C4-2B (cell line): ENCODE measurements at regions not wholly inside any gene's neighbourhood (a gene's known extent, or its start where the extent isn't known, plus 50 kb on each side); places are given as distances from the start of the nearest gene placed in this dataset.

ENCODE experiments used
- H3K27ac ChIP-seq: fragments of 450-650 bp; 2 replicates; pipeline ENCODE4 v1.5.1; 2017
- CTCF ChIP-seq: fragments of 450-650 bp; conservative IDR thresholded peaks from 2 replicates; pipeline ENCODE4 v1.5.1; 2017; ENCODE audit warnings: mild to moderate bottlenecking
- ZFX ChIP-seq: fragments of 450-650 bp; IDR thresholded peaks from 2 replicates; pipeline ENCODE4 v1.6.1; 2017

- TF ChIP-seq CTCF (no peak), ZFX (no peak)
- H3K27ac ChIP-seq = no peak overlapping the region
Observed at GRCh38 chr21:21750124-21750825, 752.1 kb downstream of the NCAM2 start.

GRCh38 chr21:21751286-21751685, 753.1 kb downstream of the NCAM2 start:
- H3K27ac ChIP-seq = no peak overlapping the region
- TF ChIP-seq CTCF (no peak), ZFX (no peak)

GRCh38 chr21:21762855-21763254, 764.6 kb downstream of the NCAM2 start:
- no peak for TF ChIP-seq ZFX
- no peak for TF ChIP-seq CTCF
- H3K27ac ChIP-seq = no peak overlapping the region

- no peak overlapping the region for H3K27ac ChIP-seq
- TF ChIP-seq CTCF (no peak), ZFX (no peak)
Observed at GRCh38 chr21:21764281-21764680, 766.1 kb downstream of the NCAM2 start.

GRCh38 chr21:21767276-21767675, 769.1 kb downstream of the NCAM2 start:
- TF ChIP-seq CTCF (no peak), ZFX (no peak)
- H3K27ac ChIP-seq = no peak overlapping the region

- no peak for TF ChIP-seq ZFX
- TF ChIP-seq CTCF = no peak
- no peak overlapping the region for H3K27ac ChIP-seq
Observed at GRCh38 chr21:21788591-21788990, 790.4 kb downstream of the NCAM2 start.

GRCh38 chr21:21801921-21802320, 803.7 kb downstream of the NCAM2 start:
- TF ChIP-seq CTCF (no peak), ZFX (no peak)
- H3K27ac ChIP-seq = no peak overlapping the region
